Kidney tubule cell (primary cell): ENCODE measurements at regions not wholly inside any gene's neighbourhood (a gene's known extent, or its start where the extent isn't known, plus 50 kb on each side); places are given as distances from the start of the nearest gene placed in this dataset.
A peak's percentile ranks its signal among the peaks of the same experiment; 100 is the strongest.
"Not testable (repeated sequence)": the region's sequence is repeated elsewhere in the genome, so short reads cannot be mapped to it uniquely, and the experiment has no call there.

Source experiments
- DNase-seq: peaks from one replicate; pipeline ENCODE4 v3.0.0-alpha.2; 2018; ENCODE audit warnings: low spot score

DNA sequence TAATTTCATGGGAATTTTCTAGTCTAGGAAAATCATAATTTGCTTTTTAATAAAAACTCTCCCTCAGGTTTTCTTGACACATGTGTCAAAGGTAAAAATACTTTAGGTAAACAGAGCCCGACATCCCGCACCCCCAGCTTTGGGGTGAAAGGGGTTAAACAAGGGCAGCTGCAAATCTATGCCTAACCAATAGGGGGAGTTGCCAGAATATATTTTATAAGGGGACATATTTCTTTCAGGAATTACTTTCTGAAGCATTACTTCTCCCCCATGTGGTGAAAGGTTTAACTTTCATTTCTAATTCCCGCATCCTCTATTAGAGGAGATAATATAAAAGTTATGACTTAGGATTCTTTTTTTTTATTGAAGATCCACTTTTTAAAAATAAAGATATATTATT lies 53.9 kb upstream of the HEPH start:
- peak; percentile 17 for DNase-seq

GRCh38 chrX:66107860-66108259 lies 56.2 kb upstream of the HEPH start:
- not testable (repeated sequence) for DNase-seq

DNA sequence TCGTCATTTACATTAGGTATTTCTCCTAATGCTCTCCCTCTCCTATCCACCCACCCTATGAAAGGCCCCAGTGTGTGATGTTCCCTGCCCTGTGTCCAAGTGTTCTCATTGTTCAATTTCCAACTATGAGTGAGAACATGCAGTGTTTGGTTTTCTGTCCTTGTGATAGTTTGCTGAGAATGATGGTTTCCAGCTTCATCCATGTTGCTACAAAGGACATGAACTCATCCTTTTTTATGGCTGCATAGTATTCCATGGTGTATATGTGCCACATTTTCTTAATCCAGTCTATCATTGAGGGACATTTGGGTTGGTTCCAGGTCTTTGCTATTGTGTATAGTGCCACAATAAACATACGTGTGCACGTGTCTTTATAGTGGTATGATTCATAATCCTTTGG lies 61.6 kb upstream of the HEPH start:
- not testable (repeated sequence) for DNase-seq

- DNase-seq, result no peak
Measured at GRCh38 chrX:66098162-66098561, 58.3 kb upstream of the VSIG4 start.

DNA sequence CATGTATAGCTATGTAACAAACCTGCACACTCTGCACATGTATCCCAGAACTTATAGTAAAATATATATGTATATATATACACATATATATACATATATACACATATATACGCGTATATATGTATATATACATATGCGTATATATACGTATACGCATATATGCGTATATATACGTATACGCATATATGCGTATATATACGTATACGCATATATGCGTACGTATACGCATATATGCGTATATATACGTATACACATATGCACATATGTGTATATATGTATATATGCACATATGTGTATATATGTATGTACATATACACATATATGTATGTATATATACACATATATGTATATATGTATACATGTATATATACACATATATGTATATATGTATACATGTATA lies 57.1 kb upstream of the VSIG4 start:
- not testable (repeated sequence) for DNase-seq

DNA sequence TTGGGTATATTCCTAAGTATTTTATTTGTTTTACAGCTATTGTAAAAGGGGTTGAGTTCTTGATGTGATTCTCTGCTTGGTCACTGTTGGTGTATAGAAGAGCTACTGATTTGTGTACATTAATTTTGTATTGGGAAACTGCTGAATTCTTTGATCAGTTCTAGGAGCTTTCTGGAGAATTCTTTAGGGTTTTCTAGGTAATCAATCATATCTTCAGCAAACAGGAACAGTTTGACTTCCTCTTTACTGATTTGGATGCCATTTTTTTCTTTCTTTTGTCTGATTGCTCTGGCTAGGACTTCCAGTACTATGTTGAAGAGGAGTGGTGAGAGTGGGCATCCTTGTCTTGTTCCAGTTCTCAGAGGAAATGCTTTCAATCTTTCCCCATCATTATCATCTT lies 50.1 kb upstream of the VSIG4 start:
- DNase-seq, result not testable (repeated sequence)
